ENCODE measurements at regions not wholly inside any gene's neighbourhood (a gene's known extent, or its start where the extent isn't known, plus 50 kb on each side); places are given as distances from the start of the nearest gene placed in this dataset.

DNA sequence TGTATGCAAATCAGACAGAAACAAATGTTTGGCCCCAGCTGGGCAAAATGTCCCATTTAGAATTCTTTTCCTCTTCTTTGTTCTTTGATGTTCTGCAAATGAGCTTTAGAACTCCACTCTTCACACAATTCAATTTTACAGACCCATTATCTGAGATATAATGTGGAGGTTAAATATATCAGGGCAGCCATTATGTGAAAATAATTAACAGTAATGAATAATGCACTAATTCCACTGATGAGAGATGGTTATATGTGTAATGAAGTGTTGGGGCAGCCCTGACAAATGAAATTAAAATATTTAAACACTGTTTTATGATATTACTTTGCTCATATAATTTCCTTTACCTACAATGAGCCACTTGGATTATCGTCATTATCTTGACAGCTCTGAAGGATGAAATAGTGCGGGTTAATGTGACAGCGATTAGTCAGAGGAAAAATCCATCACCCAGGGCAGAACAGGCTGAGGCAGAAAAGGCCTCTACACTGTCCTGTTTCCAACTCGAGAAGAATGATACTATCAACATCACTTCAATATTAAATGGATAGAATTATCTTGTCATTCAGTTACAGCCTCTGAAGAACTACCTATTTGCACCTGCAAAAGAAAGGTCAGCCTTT, 321.1 kb downstream of the RBM26 start:
- Histone ChIP-seq H2BK5ac (ENCODE audit: low read length) (no peak overlapping the region), H2AK5ac (ENCODE audit: low read depth, low read length) (no peak overlapping the region), H2BK12ac (ENCODE audit: low read length) (no peak overlapping the region), H4K8ac (ENCODE audit: low read depth, low read length) (no peak overlapping the region), H3K4me3 (ENCODE audit: low read length in 2 of 2) (no peak overlapping the region), H3K9ac (ENCODE audit: low read depth, low read length, poor library complexity) (no peak overlapping the region), H3K4me2 (ENCODE audit: insufficient read depth, low read length, poor library complexity, severe bottlenecking) (no peak overlapping the region), H4K91ac (ENCODE audit: low read depth, low read length, poor library complexity) (no peak overlapping the region), H3K14ac (ENCODE audit: low read length) (no peak overlapping the region), H3K79me1 (ENCODE audit: low read depth, low read length) (no peaks in the 10 kb centered on the region), H3K23ac (ENCODE audit: low read depth, low read length, poor library complexity) (no peak overlapping the region), H3K36me3 (replicated peaks in 1 of 2; ENCODE audit: control insufficient read depth in 2 of 2, insufficient read depth in 2 of 2, low read length in 2 of 2) (no peaks in the 10 kb centered on the region), H3K9me3 (replicated peaks in 1 of 2; ENCODE audit: control insufficient read depth in 2 of 2, insufficient read depth in 1 of 2, low read depth in 1 of 2, low read length in 2 of 2) (no peaks in the 10 kb centered on the region), H2AFZ (ENCODE audit: low read length) (no peak overlapping the region), H2BK15ac (ENCODE audit: low read length) (no peak overlapping the region), H3K4me1 (ENCODE audit: control insufficient read depth in 2 of 2, insufficient read depth in 1 of 2, low read depth in 1 of 2, low read length in 2 of 2) (no peaks in the 10 kb centered on the region), H2BK120ac (ENCODE audit: low read depth, low read length) (no peak overlapping the region), H3K27ac (replicated peaks; ENCODE audit: low read length) (no peak overlapping the region), H3K4ac (ENCODE audit: low read length) (no peak overlapping the region), H3K27me3 (ENCODE audit: control insufficient read depth in 3 of 3, insufficient read depth in 3 of 3, low read depth in 1 of 3, low read length in 3 of 3) (no peaks in the 10 kb centered on the region), H3K18ac (ENCODE audit: low read length) (no peak overlapping the region)
- WGBS, 2 donors (ENCODE audit: extremely low coverage in 2 of 2, insufficient read length in 2 of 2, insufficient replicate concordance in 1 of 2), result no CpG with 5 or more reads among the region's 4 CpGs
- DNase-seq (ENCODE audit: low spot score), result no peak

DNA sequence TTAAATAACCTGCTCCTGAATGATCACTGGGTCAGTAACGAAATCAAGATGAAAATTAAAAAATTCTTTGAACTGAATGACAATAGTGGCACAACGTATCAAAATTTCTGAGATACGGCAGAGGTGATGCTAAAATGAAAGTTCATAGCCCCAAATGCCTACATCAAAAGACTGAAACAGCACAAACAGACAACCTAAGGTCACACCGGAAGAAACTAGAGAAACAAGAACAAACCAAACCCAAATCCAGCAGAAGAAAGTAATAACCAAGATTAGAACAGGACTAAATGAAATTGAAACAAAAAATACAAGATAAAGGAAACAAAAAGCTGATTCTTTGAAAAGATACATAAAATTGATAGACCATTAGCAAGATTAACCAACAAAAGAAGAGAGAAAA, 324.1 kb downstream of the RBM26 start:
- Histone ChIP-seq H3K79me1 (ENCODE audit: low read depth, low read length) (no peaks in the 10 kb centered on the region), H2BK120ac (ENCODE audit: low read depth, low read length) (no peak overlapping the region), H3K14ac (ENCODE audit: low read length) (no peak overlapping the region), H3K23ac (ENCODE audit: low read depth, low read length, poor library complexity) (no peak overlapping the region), H2BK12ac (ENCODE audit: low read length) (no peak overlapping the region), H3K18ac (ENCODE audit: low read length) (no peak overlapping the region), H3K4ac (ENCODE audit: low read length) (no peak overlapping the region), H2AK5ac (ENCODE audit: low read depth, low read length) (no peak overlapping the region), H2BK15ac (ENCODE audit: low read length) (no peak overlapping the region), H3K36me3 (replicated peaks in 1 of 2; ENCODE audit: control insufficient read depth in 2 of 2, insufficient read depth in 2 of 2, low read length in 2 of 2) (no peaks in the 10 kb centered on the region), H3K4me2 (ENCODE audit: insufficient read depth, low read length, poor library complexity, severe bottlenecking) (no peak overlapping the region), H3K27ac (replicated peaks; ENCODE audit: low read length) (no peak overlapping the region), H3K9me3 (replicated peaks in 1 of 2; ENCODE audit: control insufficient read depth in 2 of 2, insufficient read depth in 1 of 2, low read depth in 1 of 2, low read length in 2 of 2) (peaks cover 0 to 4% of the 10 kb centered on the region in 2 donors), H3K4me3 (ENCODE audit: low read length in 2 of 2) (no peak overlapping the region), H4K91ac (ENCODE audit: low read depth, low read length, poor library complexity) (no peak overlapping the region), H3K27me3 (ENCODE audit: control insufficient read depth in 3 of 3, insufficient read depth in 3 of 3, low read depth in 1 of 3, low read length in 3 of 3) (no peaks in the 10 kb centered on the region), H2BK5ac (ENCODE audit: low read length) (no peak overlapping the region), H2AFZ (ENCODE audit: low read length) (no peak overlapping the region), H4K8ac (ENCODE audit: low read depth, low read length) (no peak overlapping the region), H3K9ac (ENCODE audit: low read depth, low read length, poor library complexity) (no peak overlapping the region), H3K4me1 (ENCODE audit: control insufficient read depth in 2 of 2, insufficient read depth in 1 of 2, low read depth in 1 of 2, low read length in 2 of 2) (no peaks in the 10 kb centered on the region)
- DNase-seq (ENCODE audit: low spot score), result no peak
- WGBS, 2 donors (ENCODE audit: extremely low coverage in 2 of 2, insufficient read length in 2 of 2, insufficient replicate concordance in 1 of 2), result no CpG with 5 or more reads among the region's 4 CpGs

DNA sequence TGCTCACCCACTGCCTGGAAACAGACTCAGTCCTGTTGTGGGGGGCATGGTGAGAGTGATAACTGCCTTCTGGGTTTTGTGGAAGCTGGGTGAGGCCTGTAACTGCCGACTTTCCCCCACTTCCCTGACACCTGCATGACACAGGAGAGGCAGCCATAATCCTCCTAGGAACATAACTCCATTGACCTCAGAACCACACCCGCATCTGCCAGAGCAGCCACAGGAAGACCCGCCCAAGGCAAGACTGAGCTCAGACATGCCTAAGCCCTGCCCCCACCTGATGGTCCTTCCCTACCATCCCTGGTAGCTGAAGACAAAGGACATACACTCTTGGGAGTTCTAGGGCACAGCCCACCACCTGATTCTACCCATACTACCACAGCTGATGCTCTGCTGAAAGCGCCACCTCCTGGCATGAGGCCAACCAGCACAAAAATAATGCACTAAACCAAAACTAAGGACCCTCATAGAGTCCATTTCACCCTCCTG, 326.7 kb downstream of the RBM26 start:
- H3K4ac ChIP-seq (ENCODE audit: low read length), result no peak overlapping the region
- H3K27ac ChIP-seq (replicated peaks; ENCODE audit: low read length), result no peak overlapping the region
- H2BK120ac ChIP-seq (ENCODE audit: low read depth, low read length), result no peak overlapping the region
- no peak overlapping the region for H3K9ac ChIP-seq (ENCODE audit: low read depth, low read length, poor library complexity)
- no peak overlapping the region for H3K18ac ChIP-seq (ENCODE audit: low read length)
- no peak overlapping the region for H2BK12ac ChIP-seq (ENCODE audit: low read length)
- no peak overlapping the region for H2AFZ ChIP-seq (ENCODE audit: low read length)
- no CpG with 5 or more reads among the region's 4 CpGs for WGBS, 2 donors (ENCODE audit: extremely low coverage in 2 of 2, insufficient read length in 2 of 2, insufficient replicate concordance in 1 of 2)
- no peak overlapping the region for H2AK5ac ChIP-seq (ENCODE audit: low read depth, low read length)
- no peak for DNase-seq (ENCODE audit: low spot score)
- H3K4me1 ChIP-seq (ENCODE audit: control insufficient read depth in 2 of 2, insufficient read depth in 1 of 2, low read depth in 1 of 2, low read length in 2 of 2), result no peaks in the 10 kb centered on the region
- no peaks in the 10 kb centered on the region for H3K36me3 ChIP-seq (replicated peaks in 1 of 2; ENCODE audit: control insufficient read depth in 2 of 2, insufficient read depth in 2 of 2, low read length in 2 of 2)
- no peak overlapping the region for H4K91ac ChIP-seq (ENCODE audit: low read depth, low read length, poor library complexity)
- no peaks in the 10 kb centered on the region for H3K79me1 ChIP-seq (ENCODE audit: low read depth, low read length)
- H3K4me2 ChIP-seq (ENCODE audit: insufficient read depth, low read length, poor library complexity, severe bottlenecking), result no peak overlapping the region
- H4K8ac ChIP-seq (ENCODE audit: low read depth, low read length), result no peak overlapping the region
- no peak overlapping the region for H2BK15ac ChIP-seq (ENCODE audit: low read length)
- H3K23ac ChIP-seq (ENCODE audit: low read depth, low read length, poor library complexity), result no peak overlapping the region
- no peak overlapping the region for H2BK5ac ChIP-seq (ENCODE audit: low read length)
- H3K14ac ChIP-seq (ENCODE audit: low read length), result no peak overlapping the region
- peak overlapping the region in 1 of 2 donors; percentile 18 for H3K4me3 ChIP-seq (ENCODE audit: low read length in 2 of 2)
- peaks cover 0 to 4% of the 10 kb centered on the region in 2 donors for H3K9me3 ChIP-seq (replicated peaks in 1 of 2; ENCODE audit: control insufficient read depth in 2 of 2, insufficient read depth in 1 of 2, low read depth in 1 of 2, low read length in 2 of 2)
- H3K27me3 ChIP-seq (ENCODE audit: control insufficient read depth in 3 of 3, insufficient read depth in 3 of 3, low read depth in 1 of 3, low read length in 3 of 3), result no peaks in the 10 kb centered on the region

DNA sequence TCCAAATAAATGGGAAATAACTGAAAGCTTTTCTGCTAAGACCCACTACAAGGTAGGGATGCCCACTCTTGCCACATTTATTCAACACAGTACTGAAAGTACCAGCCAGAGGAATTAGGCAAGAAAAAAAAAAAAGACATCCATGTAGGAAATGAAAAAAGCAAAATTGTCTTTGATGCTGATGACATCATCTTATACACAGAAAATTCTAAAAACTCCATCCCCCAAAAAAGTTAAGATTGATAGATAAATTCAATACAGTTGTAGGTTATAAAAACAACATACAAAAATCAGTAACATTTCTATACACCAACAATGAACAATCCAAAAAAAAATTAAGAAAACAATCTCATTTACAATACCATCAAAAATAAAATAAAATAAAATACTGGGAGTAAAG, 330.4 kb downstream of the RBM26 start:
- Histone ChIP-seq H2BK15ac (ENCODE audit: low read length) (no peak overlapping the region), H3K79me1 (ENCODE audit: low read depth, low read length) (no peaks in the 10 kb centered on the region), H3K18ac (ENCODE audit: low read length) (no peak overlapping the region), H3K9ac (ENCODE audit: low read depth, low read length, poor library complexity) (no peak overlapping the region), H2AFZ (ENCODE audit: low read length) (no peak overlapping the region), H2AK5ac (ENCODE audit: low read depth, low read length) (no peak overlapping the region), H3K4me2 (ENCODE audit: insufficient read depth, low read length, poor library complexity, severe bottlenecking) (no peak overlapping the region), H4K91ac (ENCODE audit: low read depth, low read length, poor library complexity) (no peak overlapping the region), H3K9me3 (replicated peaks in 1 of 2; ENCODE audit: control insufficient read depth in 2 of 2, insufficient read depth in 1 of 2, low read depth in 1 of 2, low read length in 2 of 2) (peaks cover 0 to 4% of the 10 kb centered on the region in 2 donors), H3K4me3 (ENCODE audit: low read length in 2 of 2) (no peak overlapping the region), H4K8ac (ENCODE audit: low read depth, low read length) (no peak overlapping the region), H3K36me3 (replicated peaks in 1 of 2; ENCODE audit: control insufficient read depth in 2 of 2, insufficient read depth in 2 of 2, low read length in 2 of 2) (no peaks in the 10 kb centered on the region), H2BK12ac (ENCODE audit: low read length) (no peak overlapping the region), H3K14ac (ENCODE audit: low read length) (no peak overlapping the region), H2BK5ac (ENCODE audit: low read length) (no peak overlapping the region), H2BK120ac (ENCODE audit: low read depth, low read length) (no peak overlapping the region), H3K27ac (replicated peaks; ENCODE audit: low read length) (no peak overlapping the region), H3K4ac (ENCODE audit: low read length) (no peak overlapping the region), H3K27me3 (ENCODE audit: control insufficient read depth in 3 of 3, insufficient read depth in 3 of 3, low read depth in 1 of 3, low read length in 3 of 3) (no peaks in the 10 kb centered on the region), H3K23ac (ENCODE audit: low read depth, low read length, poor library complexity) (no peak overlapping the region), H3K4me1 (ENCODE audit: control insufficient read depth in 2 of 2, insufficient read depth in 1 of 2, low read depth in 1 of 2, low read length in 2 of 2) (no peaks in the 10 kb centered on the region)
- no peak for DNase-seq (ENCODE audit: low spot score)
